SK-N-SH treated with all-trans-retinoic acid at 6 μM for 48 hours (cell line): ENCODE measurements at regions not wholly inside any gene's neighbourhood (a gene's known extent, or its start where the extent isn't known, plus 50 kb on each side); places are given as distances from the start of the nearest gene placed in this dataset.

Source experiments
- BACH2 ChIP-seq: fragments of 250-450 bp; sonication (Bioruptor Pico); IDR thresholded peaks from 2 replicates; pipeline ENCODE4 v1.9.0; 2021; ENCODE audit warnings: mild to moderate bottlenecking, borderline replicate concordance
- RARB ChIP-seq: fragments of 250-450 bp; sonication (Bioruptor Pico); IDR thresholded peaks from 2 replicates; pipeline ENCODE4 v1.8.0; 2021; ENCODE audit warnings: mild to moderate bottlenecking, moderate library complexity

- TF ChIP-seq RARB (no peak), BACH2 (CRISPR knock-in tag) (no peak)
Observed at GRCh38 chr4:43402393-43402792, 509.9 kb downstream of the GRXCR1 start.
